ENCODE measurements at regions not wholly inside any gene's neighbourhood (a gene's known extent, or its start where the extent isn't known, plus 50 kb on each side); places are given as distances from the start of the nearest gene placed in this dataset.

GRCh38 chr13:34164582-34164981, 346.6 kb downstream of the RFC3 start:
- no peaks in the 10 kb centered on the region for H3K36me3 ChIP-seq (ENCODE audit: insufficient read depth, low read length)
- H3K9me3 ChIP-seq (ENCODE audit: control insufficient read depth in 1 of 2, insufficient read depth in 1 of 2, low read length in 2 of 2), result no peaks in the 10 kb centered on the region
- intact Hi-C loops (cut with DNase I, micrococcal nuclease), result no loop called here
- H3K27ac ChIP-seq (ENCODE audit: low read depth in 1 of 2, low read length in 2 of 2), result no peak overlapping the region
- H3K9me3 Mint-ChIP-seq, result no peaks in the 10 kb centered on the region
- H3K4me3 ChIP-seq (ENCODE audit: low read length), result no peak overlapping the region
- no peak overlapping the region for H3K27ac Mint-ChIP-seq
- H3K27me3 Mint-ChIP-seq, result peaks cover 3% of the 10 kb centered on the region
- no peak for ATAC-seq (ENCODE audit: poor library complexity)
- no peak for DNase-seq
- H3K27me3 ChIP-seq (ENCODE audit: control insufficient read depth in 1 of 2, insufficient read depth in 2 of 2, low read length in 2 of 2), result no peaks in the 10 kb centered on the region
- ChIA-PET CTCF (no interaction called here), POLR2A (no interaction called here)
- no peaks in the 10 kb centered on the region for H3K36me3 Mint-ChIP-seq (ENCODE audit: low read depth)
- TF ChIP-seq CTCF (IDR thresholded peaks at IDR 0.05), result no peak
- H3K4me1 Mint-ChIP-seq (ENCODE audit: low read depth), result no peaks in the 10 kb centered on the region
- no peak overlapping the region for H3K4me3 Mint-ChIP-seq
- H3K4me1 ChIP-seq (ENCODE audit: insufficient read depth, low read length), result no peaks in the 10 kb centered on the region

- CTCF ChIA-PET, result no interaction called here
- no peaks in the 10 kb centered on the region for H3K4me1 Mint-ChIP-seq (ENCODE audit: low read depth)
- intact Hi-C loops (cut with DNase I, micrococcal nuclease), result no loop called here
Measured at GRCh38 chr13:34165158-34165557, 347.2 kb downstream of the RFC3 start.

GRCh38 chr13:34166406-34166805, 348.5 kb downstream of the RFC3 start:
- Histone ChIP-seq H3K27ac (ENCODE audit: low read depth in 1 of 2, low read length in 2 of 2) (no peak overlapping the region), H3K4me1 (ENCODE audit: insufficient read depth, low read length) (no peaks in the 10 kb centered on the region), H3K9me3 (ENCODE audit: control insufficient read depth in 1 of 2, insufficient read depth in 1 of 2, low read length in 2 of 2) (no peaks in the 10 kb centered on the region), H3K36me3 (ENCODE audit: insufficient read depth, low read length) (no peaks in the 10 kb centered on the region), H3K27me3 (ENCODE audit: control insufficient read depth in 1 of 2, insufficient read depth in 2 of 2, low read length in 2 of 2) (no peaks in the 10 kb centered on the region), H3K4me3 (ENCODE audit: low read length) (no peak overlapping the region)
- Mint-ChIP-seq H3K27me3 (no peaks in the 10 kb centered on the region), H3K9me3 (no peaks in the 10 kb centered on the region), H3K4me1 (ENCODE audit: low read depth) (no peaks in the 10 kb centered on the region), H3K27ac (no peak overlapping the region), H3K36me3 (ENCODE audit: low read depth) (no peaks in the 10 kb centered on the region), H3K4me3 (no peak overlapping the region)
- intact Hi-C loops (cut with DNase I, micrococcal nuclease), result no loop called here
- DNase-seq (no peak), ATAC-seq (ENCODE audit: poor library complexity) (no peak)
- CTCF ChIA-PET, result no interaction called here
- POLR2A ChIA-PET, result no interaction called here
- TF ChIP-seq CTCF (IDR thresholded peaks at IDR 0.05), result no peak

More at GRCh38 chr13:34165158-34165557, 347.2 kb downstream of the RFC3 start:
- Histone ChIP-seq H3K4me3 (ENCODE audit: low read length) (no peak overlapping the region), H3K4me1 (ENCODE audit: insufficient read depth, low read length) (no peaks in the 10 kb centered on the region), H3K9me3 (ENCODE audit: control insufficient read depth in 1 of 2, insufficient read depth in 1 of 2, low read length in 2 of 2) (no peaks in the 10 kb centered on the region), H3K36me3 (ENCODE audit: insufficient read depth, low read length) (no peaks in the 10 kb centered on the region), H3K27me3 (ENCODE audit: control insufficient read depth in 1 of 2, insufficient read depth in 2 of 2, low read length in 2 of 2) (no peaks in the 10 kb centered on the region), H3K27ac (ENCODE audit: low read depth in 1 of 2, low read length in 2 of 2) (no peak overlapping the region)
- DNase-seq, result no peak
- TF ChIP-seq CTCF (IDR thresholded peaks at IDR 0.05), result no peak
- POLR2A ChIA-PET, result no interaction called here
- Mint-ChIP-seq H3K36me3 (ENCODE audit: low read depth) (no peaks in the 10 kb centered on the region), H3K9me3 (no peaks in the 10 kb centered on the region), H3K27me3 (no peaks in the 10 kb centered on the region), H3K4me3 (no peak overlapping the region), H3K27ac (no peak overlapping the region)
- no peak for ATAC-seq (ENCODE audit: poor library complexity)
